MM.1S (cell line): ENCODE measurements at regions not wholly inside any gene's neighbourhood (a gene's known extent, or its start where the extent isn't known, plus 50 kb on each side); places are given as distances from the start of the nearest gene placed in this dataset.

Experiments
- DNase-seq: peaks from one replicate; pipeline ENCODE4 v3.0.0-alpha.2; 2015
- H2AFZ ChIP-seq: fragments of 300-600 bp; sonication (generic); 2 replicates; pipeline ENCODE4 v1.6.0; 2016; ENCODE audit warnings: antibody characterized with exemption, low read length
- H3F3A ChIP-seq: fragments of 300-600 bp; sonication (generic); 2 replicates; pipeline ENCODE4 v1.6.1; 2016; ENCODE audit warnings: mild to moderate bottlenecking, antibody characterized with exemption, low read length, moderate library complexity, mixed read lengths; ENCODE audit not compliant: insufficient read depth
- H3K27ac ChIP-seq: fragments of 300-600 bp; sonication (generic); 2 replicates; pipeline ENCODE4 v1.5.1; 2016; ENCODE audit warnings: mild to moderate bottlenecking, low read length
- H3K27me3 ChIP-seq: fragments of 300-600 bp; sonication (generic); replicated peaks from 2 replicates; pipeline ENCODE4 v1.6.0; 2016; ENCODE audit warnings: low read length; ENCODE audit not compliant: insufficient read depth
- H3K36me3 ChIP-seq: fragments of 300-600 bp; sonication (generic); replicated peaks from 2 replicates; pipeline ENCODE4 v1.6.1; 2016; ENCODE audit warnings: mild to moderate bottlenecking, low read length, mixed read lengths; ENCODE audit not compliant: insufficient read depth
- H3K4me1 ChIP-seq: fragments of 300-600 bp; sonication (generic); 2 replicates; pipeline ENCODE4 v1.6.1; 2016; ENCODE audit warnings: low read length, mixed read lengths
- H3K4me2 ChIP-seq: fragments of 300-600 bp; sonication (generic); 2 replicates; pipeline ENCODE4 v1.6.0; 2016; ENCODE audit warnings: low read depth, low read length
- H3K4me3 ChIP-seq: fragments of 300-600 bp; sonication (generic); 2 replicates; pipeline ENCODE4 v1.5.1; 2016; ENCODE audit warnings: low read length, mixed read lengths
- H3K79me2 ChIP-seq: fragments of 300-600 bp; sonication (generic); 2 replicates; pipeline ENCODE4 v1.6.1; 2016; ENCODE audit warnings: mixed run types, low read length, mixed read lengths
- H3K9ac ChIP-seq: fragments of 300-600 bp; sonication (generic); 2 replicates; pipeline ENCODE4 v1.6.1; 2016; ENCODE audit warnings: low read length, mixed read lengths
- H3K9me2 ChIP-seq: fragments of 300-600 bp; sonication (generic); replicated peaks from 2 replicates; pipeline ENCODE4 v1.6.1; 2016; ENCODE audit warnings: mild to moderate bottlenecking, low read length, mixed read lengths; ENCODE audit not compliant: insufficient read depth
- H3K9me3 ChIP-seq: fragments of 300-600 bp; sonication (generic); replicated peaks from 2 replicates; pipeline ENCODE4 v1.6.1; 2016; ENCODE audit warnings: mild to moderate bottlenecking, low read length, mixed read lengths; ENCODE audit not compliant: insufficient read depth
- H4K20me1 ChIP-seq: fragments of 300-600 bp; sonication (generic); 2 replicates; pipeline ENCODE4 v1.6.1; 2016; ENCODE audit warnings: mild to moderate bottlenecking, low read length, moderate library complexity, mixed read lengths; ENCODE audit not compliant: insufficient read depth
- EZH2 ChIP-seq: fragments of 300-600 bp; sonication (generic); optimal IDR thresholded peaks from 2 replicates; pipeline ENCODE3; 2017; ENCODE audit warnings: low read depth, mild to moderate bottlenecking, antibody characterized with exemption, low read length, mixed read lengths
- EZH2phosphoT487 ChIP-seq: fragments of 300-600 bp; sonication (generic); IDR thresholded peaks from 2 replicates; pipeline ENCODE4 v1.6.1; 2018; ENCODE audit warnings: antibody characterized with exemption, low read length
- TF ChIP-seq, protein P1 (sequence below): fragments of 300-600 bp; sonication (generic); IDR thresholded peaks from 2 replicates; pipeline ENCODE4 v1.5.1; 2016; ENCODE audit warnings: antibody characterized with exemption, low read length, mixed read lengths

DNA sequence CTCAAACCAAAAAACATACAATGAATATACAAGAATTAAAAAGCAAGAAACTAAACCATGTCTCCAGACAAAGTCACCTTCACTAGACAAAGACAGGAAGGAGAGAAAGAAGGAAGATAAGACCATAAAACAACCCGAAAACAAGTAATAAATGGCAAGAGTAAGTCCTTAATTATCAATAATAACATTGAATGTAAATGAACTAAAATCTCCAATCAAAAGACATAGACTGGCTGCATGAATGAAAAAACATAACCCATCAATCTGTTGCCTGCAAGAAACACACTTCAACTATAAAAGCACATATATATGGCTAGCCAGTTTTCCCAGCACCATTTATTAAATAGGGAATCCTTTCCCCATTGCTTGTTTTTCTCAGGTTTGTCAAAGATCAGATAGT lies 100.8 kb upstream of the SAMSN1 start:
- Histone ChIP-seq H3K36me3 (no peaks in the 10 kb centered on the region), H4K20me1 (no peaks in the 10 kb centered on the region), H3K4me3 (no peak overlapping the region), H3K4me2 (no peak overlapping the region), H3K9me3 (no peaks in the 10 kb centered on the region), H3K27ac (no peak overlapping the region), H3K4me1 (no peaks in the 10 kb centered on the region), H3K79me2 (no peaks in the 10 kb centered on the region), H3K9me2 (no peaks in the 10 kb centered on the region), H3K27me3 (no peaks in the 10 kb centered on the region), H3K9ac (no peak overlapping the region), H3F3A (no peaks in the 10 kb centered on the region), H2AFZ (no peak overlapping the region)
- TF ChIP-seq EZH2 (no peak), EZH2phosphoT487 (no peak)
- TF ChIP-seq, protein P1, sequence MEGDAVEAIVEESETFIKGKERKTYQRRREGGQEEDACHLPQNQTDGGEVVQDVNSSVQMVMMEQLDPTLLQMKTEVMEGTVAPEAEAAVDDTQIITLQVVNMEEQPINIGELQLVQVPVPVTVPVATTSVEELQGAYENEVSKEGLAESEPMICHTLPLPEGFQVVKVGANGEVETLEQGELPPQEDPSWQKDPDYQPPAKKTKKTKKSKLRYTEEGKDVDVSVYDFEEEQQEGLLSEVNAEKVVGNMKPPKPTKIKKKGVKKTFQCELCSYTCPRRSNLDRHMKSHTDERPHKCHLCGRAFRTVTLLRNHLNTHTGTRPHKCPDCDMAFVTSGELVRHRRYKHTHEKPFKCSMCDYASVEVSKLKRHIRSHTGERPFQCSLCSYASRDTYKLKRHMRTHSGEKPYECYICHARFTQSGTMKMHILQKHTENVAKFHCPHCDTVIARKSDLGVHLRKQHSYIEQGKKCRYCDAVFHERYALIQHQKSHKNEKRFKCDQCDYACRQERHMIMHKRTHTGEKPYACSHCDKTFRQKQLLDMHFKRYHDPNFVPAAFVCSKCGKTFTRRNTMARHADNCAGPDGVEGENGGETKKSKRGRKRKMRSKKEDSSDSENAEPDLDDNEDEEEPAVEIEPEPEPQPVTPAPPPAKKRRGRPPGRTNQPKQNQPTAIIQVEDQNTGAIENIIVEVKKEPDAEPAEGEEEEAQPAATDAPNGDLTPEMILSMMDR = no peak
- DNase-seq = no peak

- Histone ChIP-seq H3K36me3 (no peaks in the 10 kb centered on the region), H3K79me2 (no peaks in the 10 kb centered on the region), H3K4me2 (no peak overlapping the region), H3K27ac (no peak overlapping the region), H4K20me1 (no peaks in the 10 kb centered on the region), H3F3A (no peaks in the 10 kb centered on the region), H3K27me3 (no peaks in the 10 kb centered on the region), H3K4me1 (no peaks in the 10 kb centered on the region), H3K9ac (no peak overlapping the region), H2AFZ (no peak overlapping the region), H3K9me2 (no peaks in the 10 kb centered on the region), H3K9me3 (no peaks in the 10 kb centered on the region), H3K4me3 (no peak overlapping the region)
- no peak for DNase-seq
- TF ChIP-seq EZH2 (no peak), EZH2phosphoT487 (no peak)
- TF ChIP-seq, protein P1 = no peak
These were observed 99.6 kb upstream of the SAMSN1 start for GRCh38 chr21:14645702-14646101.

- Histone ChIP-seq H3K79me2 (no peaks in the 10 kb centered on the region), H2AFZ (no peak overlapping the region), H3F3A (no peaks in the 10 kb centered on the region), H3K9me3 (no peaks in the 10 kb centered on the region), H3K36me3 (no peaks in the 10 kb centered on the region), H3K9me2 (no peaks in the 10 kb centered on the region), H4K20me1 (no peaks in the 10 kb centered on the region), H3K27ac (no peak overlapping the region), H3K4me1 (no peaks in the 10 kb centered on the region), H3K4me2 (no peak overlapping the region), H3K4me3 (no peak overlapping the region), H3K9ac (no peak overlapping the region), H3K27me3 (no peaks in the 10 kb centered on the region)
- DNase-seq = no peak
- TF ChIP-seq, protein P1 = no peak
- no peak for TF ChIP-seq EZH2phosphoT487
- no peak for TF ChIP-seq EZH2
These were observed 86.2 kb upstream of the SAMSN1 start for GRCh38 chr21:14632359-14632758.
